ENCODE measurements at regions not wholly inside any gene's neighbourhood (a gene's known extent, or its start where the extent isn't known, plus 50 kb on each side); places are given as distances from the start of the nearest gene placed in this dataset.

GRCh38 chr5:111676926-111677415, 80.0 kb downstream of the NREP start:
- no peak for DNase-seq (ENCODE audit: low read depth)

GRCh38 chr5:111676466-111676865, 80.5 kb downstream of the NREP start:
- peak; percentile 51 for DNase-seq (ENCODE audit: low read depth)

- DNase-seq (ENCODE audit: low read depth), result no peak
Observed at GRCh38 chr5:111675201-111675934, 81.6 kb downstream of the NREP start.

- DNase-seq (ENCODE audit: low read depth), result no peak
Observed at GRCh38 chr5:111673891-111674626, 82.9 kb downstream of the NREP start.

GRCh38 chr5:111672099-111672498, 84.9 kb downstream of the NREP start:
- no peak for DNase-seq (ENCODE audit: low read depth)

- no peak for DNase-seq (ENCODE audit: low read depth)
Observed at GRCh38 chr5:111670826-111671492, 86.0 kb downstream of the NREP start.

- DNase-seq (ENCODE audit: low read depth), result no peak
Observed at GRCh38 chr5:111668477-111669414, 88.2 kb downstream of the NREP start.

- DNase-seq (ENCODE audit: low read depth), result no peak
Observed at GRCh38 chr5:111667128-111667736, 89.8 kb downstream of the NREP start.

GRCh38 chr5:111656580-111656979, 100.4 kb downstream of the NREP start:
- DNase-seq (ENCODE audit: low read depth), result no peak

GRCh38 chr5:111655169-111655924, 101.6 kb downstream of the NREP start:
- peak; percentile 45 for DNase-seq (ENCODE audit: low read depth)

- no peak for DNase-seq (ENCODE audit: low read depth)
Observed at GRCh38 chr5:111653408-111653807, 103.6 kb downstream of the NREP start.

- no peak for DNase-seq (ENCODE audit: low read depth)
Observed at GRCh38 chr5:111649516-111649915, 107.5 kb downstream of the NREP start.

- DNase-seq (ENCODE audit: low read depth), result no peak
Observed at GRCh38 chr5:111645303-111645838, 111.6 kb downstream of the NREP start.

- DNase-seq (ENCODE audit: low read depth), result no peak
Observed at GRCh38 chr5:111643499-111643898, 113.5 kb downstream of the NREP start.

- DNase-seq (ENCODE audit: low read depth), result peak; percentile 85
Observed at GRCh38 chr5:111641533-111642233, 115.3 kb downstream of the NREP start.

- DNase-seq (ENCODE audit: low read depth), result no peak
Observed at GRCh38 chr5:111639912-111640311, 117.1 kb downstream of the NREP start.

GRCh38 chr5:111636736-111637135, 120.3 kb downstream of the NREP start:
- no peak for DNase-seq (ENCODE audit: low read depth)

- DNase-seq (ENCODE audit: low read depth), result no peak
Observed at GRCh38 chr5:111635916-111636570, 121.0 kb downstream of the NREP start.

Measured in GM04504 (cell line).